HG02973 (cell line): ENCODE measurements at regions not wholly inside any gene's neighbourhood (a gene's known extent, or its start where the extent isn't known, plus 50 kb on each side); places are given as distances from the start of the nearest gene placed in this dataset.
"Not testable (repeated sequence)": the region's sequence is repeated elsewhere in the genome, so short reads cannot be mapped to it uniquely, and the experiment has no call there.

Source experiments
- ATAC-seq: cut with Tn5 transposase; IDR thresholded peaks from one replicate; pipeline ENCODE4 v1.9.1; 2021; ENCODE audit warnings: moderate library complexity; ENCODE audit not compliant: unreplicated experiment

- ATAC-seq: no peak
These were observed 127.2 kb downstream of the UTP18 start for GRCh38 chr17:51387582-51387981.

GRCh38 chr17:51387986-51388385 is 127.6 kb downstream of the UTP18 start:
- no peak for ATAC-seq

GRCh38 chr17:51389875-51390274 is 129.5 kb downstream of the UTP18 start:
- no peak for ATAC-seq

GRCh38 chr17:51391982-51392654 is 131.8 kb downstream of the UTP18 start:
- ATAC-seq: no peak

- ATAC-seq: no peak
These were observed 135.3 kb downstream of the UTP18 start for GRCh38 chr17:51395621-51396020.

- no peak for ATAC-seq
These were observed 137.2 kb downstream of the UTP18 start for GRCh38 chr17:51397361-51398127.

GRCh38 chr17:51398128-51398525 is 137.8 kb downstream of the UTP18 start:
- no peak for ATAC-seq

- ATAC-seq: no peak
These were observed 138.3 kb downstream of the UTP18 start for GRCh38 chr17:51398687-51399086.

GRCh38 chr17:51401279-51401678 is 140.9 kb downstream of the UTP18 start:
- ATAC-seq: no peak

- ATAC-seq: no peak
These were observed 142.6 kb downstream of the UTP18 start for GRCh38 chr17:51402899-51403298.

- no peak for ATAC-seq
These were observed 147.2 kb downstream of the UTP18 start for GRCh38 chr17:51407576-51407975.

GRCh38 chr17:51419476-51419875 is 159.1 kb downstream of the UTP18 start:
- no peak for ATAC-seq

GRCh38 chr17:51421525-51421924 is 161.2 kb downstream of the UTP18 start:
- no peak for ATAC-seq

GRCh38 chr17:51422634-51423033 is 162.3 kb downstream of the UTP18 start:
- ATAC-seq: no peak

- ATAC-seq: no peak
These were observed 163.2 kb downstream of the UTP18 start for GRCh38 chr17:51423421-51424160.

GRCh38 chr17:51425773-51426172 is 165.4 kb downstream of the UTP18 start:
- no peak for ATAC-seq

- peak; percentile 41 for ATAC-seq
These were observed 167.0 kb downstream of the UTP18 start for GRCh38 chr17:51427323-51427811.

GRCh38 chr17:51427856-51428255 is 167.5 kb downstream of the UTP18 start:
- peak; percentile 73 for ATAC-seq

- ATAC-seq: no peak
These were observed 168.5 kb downstream of the UTP18 start for GRCh38 chr17:51428668-51429495.

GRCh38 chr17:51429938-51430337 is 169.6 kb downstream of the UTP18 start:
- ATAC-seq: not testable (repeated sequence)

- no peak for ATAC-seq
These were observed 170.2 kb downstream of the UTP18 start for GRCh38 chr17:51430591-51430990.
